Endodermal cell (in vitro differentiated cells): ENCODE measurements at regions not wholly inside any gene's neighbourhood (a gene's known extent, or its start where the extent isn't known, plus 50 kb on each side); places are given as distances from the start of the nearest gene placed in this dataset.
A peak's percentile ranks its signal among the peaks of the same experiment; 100 is the strongest.

ENCODE experiments used
- DNase-seq: peaks from one replicate; pipeline ENCODE4 v3.0.0-alpha.2; 2017
- H3K27ac ChIP-seq: 2 replicates; pipeline ENCODE4 v1.5.1; 2013; ENCODE audit warnings: mild to moderate bottlenecking, low read depth, low read length, moderate library complexity
- H3K27me3 ChIP-seq: 2 replicates; pipeline ENCODE4 v1.6.1; 2013; ENCODE audit warnings: mild to moderate bottlenecking, low read length, moderate library complexity; ENCODE audit not compliant: insufficient read depth, control insufficient read depth, poor library complexity, severe bottlenecking
- H3K36me3 ChIP-seq: 2 replicates; pipeline ENCODE4 v1.7.0; 2013; ENCODE audit warnings: mild to moderate bottlenecking, low read length, moderate library complexity; ENCODE audit not compliant: control insufficient read depth, insufficient read depth
- H3K4me1 ChIP-seq: one replicate; pipeline ENCODE4 v1.7.0; 2013; ENCODE audit warnings: low read length; ENCODE audit not compliant: control insufficient read depth, insufficient read depth
- H3K4me3 ChIP-seq: 2 replicates; pipeline ENCODE4 v1.5.1; 2013; ENCODE audit warnings: mild to moderate bottlenecking, low read length, moderate library complexity
- H3K9ac ChIP-seq: 2 replicates; pipeline ENCODE4 v1.6.1; 2013; ENCODE audit warnings: mild to moderate bottlenecking, low read length, moderate library complexity; ENCODE audit not compliant: poor library complexity, severe bottlenecking; ENCODE audit errors: extremely low read depth
- H3K9me3 ChIP-seq: 2 replicates; pipeline ENCODE4 v1.6.1; 2013; ENCODE audit warnings: mild to moderate bottlenecking, low read length, moderate library complexity; ENCODE audit not compliant: control insufficient read depth
- H3K27ac Mint-ChIP-seq: 2 replicates; pipeline ENCODE4 v1.8.0; 2020; ENCODE audit warnings: mixed read lengths
- H3K27me3 Mint-ChIP-seq: 2 replicates; pipeline ENCODE4 v1.8.0; 2021; ENCODE audit warnings: mild to moderate bottlenecking, mixed read lengths; ENCODE audit not compliant: insufficient read depth
- H3K36me3 Mint-ChIP-seq: 2 replicates; pipeline ENCODE4 v1.8.0; 2020; ENCODE audit warnings: low read depth, mixed read lengths
- H3K4me1 Mint-ChIP-seq: 2 replicates; pipeline ENCODE4 v1.8.0; 2020; ENCODE audit warnings: mixed read lengths
- H3K4me3 Mint-ChIP-seq: 2 replicates; pipeline ENCODE4 v1.8.0; 2020; ENCODE audit warnings: mild to moderate bottlenecking, moderate library complexity, mixed read lengths
- H3K9me3 Mint-ChIP-seq: 2 replicates; pipeline ENCODE4 v1.8.0; 2020; ENCODE audit warnings: mild to moderate bottlenecking, mixed read lengths
- CTCF ChIP-seq: fragments of 200-600 bp; sonication (generic); conservative IDR thresholded peaks from 2 replicates; pipeline ENCODE4 v1.5.0; 2021; ENCODE audit warnings: antibody characterized with exemption, mild to moderate bottlenecking
- WGBS, 2 experiments: methylation state at CpG; one replicate each; pipeline versions ENCODE4 v1.1.5 to v1.1.7; 2013; ENCODE audit warnings: missing lambda C conversion rate in 2 of 2, mixed read lengths in 1 of 2; ENCODE audit not compliant: insufficient coverage in 1 of 2, insufficient read length in 1 of 2; 5-methylcytosine and 5-hydroxymethylcytosine counted together

GRCh38 chr16:52318302-52319009 lies 228.5 kb downstream of the TOX3 start:
- no peak for TF ChIP-seq CTCF
- H3K27ac ChIP-seq: peak overlapping the region; percentile 55
- 93% methylated on average over 2 of the region's 2 CpGs; no CpG with 5 or more reads in 1 of the 2 experiments for WGBS, 2 experiments
- no peaks in the 10 kb centered on the region for H3K36me3 ChIP-seq
- no peak for DNase-seq
- H3K27ac Mint-ChIP-seq: no peak overlapping the region
- H3K4me1 ChIP-seq: no peaks in the 10 kb centered on the region
- H3K27me3 Mint-ChIP-seq: no peaks in the 10 kb centered on the region
- H3K36me3 Mint-ChIP-seq: no peaks in the 10 kb centered on the region
- H3K4me1 Mint-ChIP-seq: peaks cover 4% of the 10 kb centered on the region
- H3K27me3 ChIP-seq: no peaks in the 10 kb centered on the region
- no peaks in the 10 kb centered on the region for H3K9me3 ChIP-seq
- no peak overlapping the region for H3K4me3 Mint-ChIP-seq
- H3K9me3 Mint-ChIP-seq: no peaks in the 10 kb centered on the region
- no peak overlapping the region for H3K9ac ChIP-seq
- no peak overlapping the region for H3K4me3 ChIP-seq

- Mint-ChIP-seq H3K4me3 (no peak overlapping the region), H3K27me3 (no peaks in the 10 kb centered on the region)
- no peaks in the 10 kb centered on the region for H3K9me3 ChIP-seq
These were observed 230.7 kb downstream of the TOX3 start for GRCh38 chr16:52316241-52316640.

GRCh38 chr16:52312716-52313115 lies 234.2 kb downstream of the TOX3 start:
- WGBS, 2 experiments: 83% methylated on average over 1 of the region's 1 CpG; no CpG with 5 or more reads in 1 of the 2 experiments
- H3K4me1 Mint-ChIP-seq: peaks cover 6% of the 10 kb centered on the region
- no peak overlapping the region for H3K4me3 Mint-ChIP-seq

More at GRCh38 chr16:52316241-52316640, 230.7 kb downstream of the TOX3 start:
- Mint-ChIP-seq H3K36me3 (no peaks in the 10 kb centered on the region), H3K9me3 (no peaks in the 10 kb centered on the region), H3K4me1 (no peaks in the 10 kb centered on the region), H3K27ac (no peak overlapping the region)
- H3K4me3 ChIP-seq: no peak overlapping the region
- no peaks in the 10 kb centered on the region for H3K27me3 ChIP-seq
- no peak for DNase-seq
- H3K9ac ChIP-seq: no peak overlapping the region
- no peaks in the 10 kb centered on the region for H3K36me3 ChIP-seq
- no peak for TF ChIP-seq CTCF
- no peak overlapping the region for H3K27ac ChIP-seq
- 91 to 100% methylated on average over 1 of the region's 1 CpG for WGBS, 2 experiments
- no peaks in the 10 kb centered on the region for H3K4me1 ChIP-seq

More at GRCh38 chr16:52312716-52313115, 234.2 kb downstream of the TOX3 start:
- H3K9me3 Mint-ChIP-seq: no peaks in the 10 kb centered on the region
- Histone ChIP-seq H3K27me3 (no peaks in the 10 kb centered on the region), H3K4me1 (no peaks in the 10 kb centered on the region), H3K4me3 (no peak overlapping the region), H3K9me3 (no peaks in the 10 kb centered on the region), H3K9ac (no peak overlapping the region), H3K36me3 (no peaks in the 10 kb centered on the region), H3K27ac (no peak overlapping the region)
- no peak for DNase-seq
- TF ChIP-seq CTCF: no peak
- no peaks in the 10 kb centered on the region for H3K27me3 Mint-ChIP-seq
- H3K27ac Mint-ChIP-seq: no peak overlapping the region
- H3K36me3 Mint-ChIP-seq: no peaks in the 10 kb centered on the region
